ENCODE measurements at regions not wholly inside any gene's neighbourhood (a gene's known extent, or its start where the extent isn't known, plus 50 kb on each side); places are given as distances from the start of the nearest gene placed in this dataset.

- H3K4me3 ChIP-seq (replicated peaks; ENCODE audit: low read depth, low read length), result no peak overlapping the region
- DNase-seq (ENCODE audit: low read depth), result no peak
- no peak for TF ChIP-seq CTCF (IDR thresholded peaks at IDR 0.05; ENCODE audit: low read length, missing control alignments)
Observed at GRCh38 chr4:154977228-154977627, 196.2 kb downstream of the RBM46 start.

GRCh38 chr4:154982187-154983047 is 201.3 kb downstream of the RBM46 start:
- peak; percentile 85 for TF ChIP-seq CTCF (IDR thresholded peaks at IDR 0.05; ENCODE audit: low read length, missing control alignments)
- peak; percentile 82 for DNase-seq (ENCODE audit: low read depth)

GRCh38 chr4:154983714-154984113 is 202.6 kb downstream of the RBM46 start:
- no peak overlapping the region for H3K4me3 ChIP-seq (replicated peaks; ENCODE audit: low read depth, low read length)
- no peak for TF ChIP-seq CTCF (IDR thresholded peaks at IDR 0.05; ENCODE audit: low read length, missing control alignments)
- no peak for DNase-seq (ENCODE audit: low read depth)

More at GRCh38 chr4:154982187-154983047, 201.3 kb downstream of the RBM46 start:
- H3K4me3 ChIP-seq (replicated peaks; ENCODE audit: low read depth, low read length), result no peak overlapping the region

- no peak for DNase-seq (ENCODE audit: low read depth)
- TF ChIP-seq CTCF (IDR thresholded peaks at IDR 0.05; ENCODE audit: low read length, missing control alignments), result no peak
- no peak overlapping the region for H3K4me3 ChIP-seq (replicated peaks; ENCODE audit: low read depth, low read length)
Observed at GRCh38 chr4:154984148-154984547, 203.1 kb downstream of the RBM46 start.

GRCh38 chr4:154984616-154985015 is 203.5 kb downstream of the RBM46 start:
- DNase-seq (ENCODE audit: low read depth), result no peak
- no peak for TF ChIP-seq CTCF (IDR thresholded peaks at IDR 0.05; ENCODE audit: low read length, missing control alignments)
- no peak overlapping the region for H3K4me3 ChIP-seq (replicated peaks; ENCODE audit: low read depth, low read length)

GRCh38 chr4:154985673-154986072 is 204.6 kb downstream of the RBM46 start:
- H3K4me3 ChIP-seq (replicated peaks; ENCODE audit: low read depth, low read length), result no peak overlapping the region
- TF ChIP-seq CTCF (IDR thresholded peaks at IDR 0.05; ENCODE audit: low read length, missing control alignments), result no peak
- peak; percentile 66 for DNase-seq (ENCODE audit: low read depth)

- no peak for TF ChIP-seq CTCF (IDR thresholded peaks at IDR 0.05; ENCODE audit: low read length, missing control alignments)
- no peak for DNase-seq (ENCODE audit: low read depth)
- no peak overlapping the region for H3K4me3 ChIP-seq (replicated peaks; ENCODE audit: low read depth, low read length)
Observed at GRCh38 chr4:154988511-154988910, 207.4 kb downstream of the RBM46 start.
